H9 (cell line): ENCODE measurements at regions not wholly inside any gene's neighbourhood (a gene's known extent, or its start where the extent isn't known, plus 50 kb on each side); places are given as distances from the start of the nearest gene placed in this dataset.

Experiments
- DNase-seq: peaks from one replicate; pipeline ENCODE4 v3.0.0-alpha.2; 2017
- H2AFZ ChIP-seq: one replicate; pipeline ENCODE4 v1.6.1; 2013; ENCODE audit warnings: mild to moderate bottlenecking, low read length, control low read depth, moderate library complexity
- H2AK5ac ChIP-seq: 2 replicates; pipeline ENCODE4 v1.6.1; 2013; ENCODE audit warnings: low read length, control low read depth, mixed read lengths; ENCODE audit not compliant: insufficient read length
- H2BK120ac ChIP-seq: one replicate; pipeline ENCODE4 v1.6.1; 2013; ENCODE audit warnings: low read depth, mild to moderate bottlenecking, low read length, control low read depth, inconsistent platforms; ENCODE audit not compliant: poor library complexity, severe bottlenecking
- H2BK12ac ChIP-seq: 2 replicates; pipeline ENCODE4 v1.6.1; 2013; ENCODE audit warnings: low read length, control low read depth, mixed read lengths, low read depth; ENCODE audit not compliant: insufficient read length
- H2BK15ac ChIP-seq: 2 replicates; pipeline ENCODE4 v1.6.1; 2013; ENCODE audit warnings: low read depth, low read length, control low read depth
- H2BK20ac ChIP-seq: one replicate; pipeline ENCODE4 v1.6.1; 2013; ENCODE audit warnings: low read depth, mild to moderate bottlenecking, low read length, control low read depth, inconsistent platforms; ENCODE audit not compliant: poor library complexity, severe bottlenecking
- H2BK5ac ChIP-seq: 2 replicates; pipeline ENCODE4 v1.6.1; 2013; ENCODE audit warnings: low read length, control low read depth, mixed read lengths; ENCODE audit not compliant: insufficient read length
- H3K14ac ChIP-seq: 2 replicates; pipeline ENCODE4 v1.6.1; 2013; ENCODE audit warnings: low read length, control low read depth; ENCODE audit not compliant: insufficient read depth
- H3K18ac ChIP-seq: 2 replicates; pipeline ENCODE4 v1.6.1; 2013; ENCODE audit warnings: low read depth, mild to moderate bottlenecking, mixed read lengths, low read length, control low read depth; ENCODE audit not compliant: insufficient read length
- H3K23ac ChIP-seq: 2 replicates; pipeline ENCODE4 v1.6.1; 2013; ENCODE audit warnings: low read length, control low read depth, mixed read lengths, low read depth; ENCODE audit not compliant: insufficient read length
- H3K23me2 ChIP-seq: 2 replicates; pipeline ENCODE4 v1.6.1; 2013; ENCODE audit warnings: low read depth, mild to moderate bottlenecking, mixed read lengths, low read length, control low read depth; ENCODE audit not compliant: insufficient read length, poor library complexity, severe bottlenecking
- H3K27ac ChIP-seq: 2 replicates; pipeline ENCODE4 v1.5.1; 2013; ENCODE audit warnings: low read length, control low read depth, mixed read lengths, low read depth; ENCODE audit not compliant: insufficient read length
- H3K27me3 ChIP-seq: 2 replicates; pipeline ENCODE4 v1.6.1; 2013; ENCODE audit warnings: low read length, control low read depth, inconsistent platforms; ENCODE audit not compliant: insufficient read depth
- H3K4ac ChIP-seq: 2 replicates; pipeline ENCODE4 v1.6.1; 2013; ENCODE audit warnings: low read depth, mild to moderate bottlenecking, control low read depth, inconsistent platforms, low read length, moderate library complexity
- H3K4me1 ChIP-seq: 2 replicates; pipeline ENCODE4 v1.6.1; 2013; ENCODE audit warnings: low read length, control low read depth, inconsistent platforms; ENCODE audit not compliant: insufficient read depth
- H3K4me2 ChIP-seq: 2 replicates; pipeline ENCODE4 v1.6.1; 2013; ENCODE audit warnings: low read length, control low read depth, mixed read lengths; ENCODE audit not compliant: insufficient read length, insufficient read depth
- H3K56ac ChIP-seq: 2 replicates; pipeline ENCODE4 v1.6.1; 2013; ENCODE audit warnings: low read depth, mild to moderate bottlenecking, mixed read lengths, low read length, control low read depth; ENCODE audit not compliant: insufficient read length
- H3K79me1 ChIP-seq: 2 replicates; pipeline ENCODE4 v1.6.1; 2013; ENCODE audit warnings: low read depth, mild to moderate bottlenecking, moderate library complexity, low read length, control low read depth, inconsistent platforms; ENCODE audit not compliant: insufficient read depth, poor library complexity, severe bottlenecking
- H3K79me2 ChIP-seq: 2 replicates; pipeline ENCODE4 v1.6.1; 2013; ENCODE audit warnings: low read length, control low read depth, inconsistent platforms; ENCODE audit not compliant: insufficient read depth
- H3K9ac ChIP-seq: 2 replicates; pipeline ENCODE4 v1.6.1; 2013; ENCODE audit warnings: low read length, control low read depth, mixed read lengths; ENCODE audit not compliant: insufficient read length; ENCODE audit errors: extremely low read depth
- H3K9me3 ChIP-seq: one replicate; pipeline ENCODE4 v1.6.1; 2013; ENCODE audit warnings: low read depth, low read length, inconsistent platforms; ENCODE audit not compliant: control insufficient read depth
- H3T11ph ChIP-seq: one replicate; pipeline ENCODE4 v1.6.1; 2013; ENCODE audit warnings: mild to moderate bottlenecking, low read length, control low read depth, inconsistent platforms
- H4K20me1 ChIP-seq: one replicate; pipeline ENCODE4 v1.6.1; 2013; ENCODE audit not compliant: control insufficient read depth, insufficient read length, insufficient read depth
- H4K5ac ChIP-seq: 2 replicates; pipeline ENCODE4 v1.6.1; 2013; ENCODE audit warnings: low read depth, mild to moderate bottlenecking, mixed read lengths, low read length, control low read depth; ENCODE audit not compliant: insufficient read length
- H4K8ac ChIP-seq: replicated peaks from 2 replicates; pipeline ENCODE4 v1.6.1; 2013; ENCODE audit warnings: low read length, control low read depth, mixed read lengths, low read depth; ENCODE audit not compliant: insufficient read length
- H4K91ac ChIP-seq: 2 replicates; pipeline ENCODE4 v1.6.1; 2013; ENCODE audit warnings: low read depth, mild to moderate bottlenecking, moderate library complexity, mixed read lengths, low read length, control low read depth; ENCODE audit not compliant: insufficient read length
- H3K27ac Mint-ChIP-seq, 3 experiments: 2 replicates in 2 of 3; 3 replicates in 1 of 3; pipeline ENCODE4 v1.8.0; 2020 to 2021; ENCODE audit warnings: mixed read lengths in 3 of 3, mild to moderate bottlenecking in 1 of 3, moderate library complexity in 1 of 3
- H3K27me3 Mint-ChIP-seq: 2 replicates; pipeline ENCODE4 v1.8.0; 2021; ENCODE audit warnings: low read depth, mild to moderate bottlenecking, moderate library complexity, mixed read lengths
- H3K36me3 Mint-ChIP-seq, 3 experiments: 2 replicates in 2 of 3; 3 replicates in 1 of 3; pipeline ENCODE4 v1.8.0; 2020 to 2021; ENCODE audit warnings: low read depth in 3 of 3, mixed read lengths in 3 of 3; ENCODE audit not compliant: insufficient read depth in 1 of 3
- H3K4me1 Mint-ChIP-seq, 2 experiments: 2 replicates each; pipeline ENCODE4 v1.8.0; 2020; ENCODE audit warnings: mixed read lengths in 2 of 2
- H3K4me3 Mint-ChIP-seq, 2 experiments: 2 replicates in 1 of 2; 3 replicates in 1 of 2; pipeline ENCODE4 v1.8.0; 2020 to 2021; ENCODE audit warnings: mild to moderate bottlenecking in 2 of 2, mixed read lengths in 2 of 2, moderate library complexity in 1 of 2
- H3K9me3 Mint-ChIP-seq, 2 experiments: 2 replicates in 1 of 2; 3 replicates in 1 of 2; pipeline ENCODE4 v1.8.0; 2020; ENCODE audit warnings: mild to moderate bottlenecking in 2 of 2, mixed read lengths in 2 of 2, moderate library complexity in 1 of 2
- WGBS: extraction: QIAGEN DNeasy Blood & Tissue Kit; methylation state at CpG from one replicate; pipeline ENCODE4 v1.1.7; 2013; ENCODE audit warnings: missing lambda C conversion rate, low lambda C conversion rate, mixed read lengths; ENCODE audit not compliant: insufficient read length; ENCODE audit errors: extremely low coverage; 5-methylcytosine and 5-hydroxymethylcytosine counted together
- TF ChIP-seq, protein P1 (sequence below): fragments of 200-600 bp; sonication (generic); conservative IDR thresholded peaks from 3 replicates; pipeline ENCODE4 v1.8.0; 2021; ENCODE audit warnings: antibody characterized with exemption, mild to moderate bottlenecking

DNA sequence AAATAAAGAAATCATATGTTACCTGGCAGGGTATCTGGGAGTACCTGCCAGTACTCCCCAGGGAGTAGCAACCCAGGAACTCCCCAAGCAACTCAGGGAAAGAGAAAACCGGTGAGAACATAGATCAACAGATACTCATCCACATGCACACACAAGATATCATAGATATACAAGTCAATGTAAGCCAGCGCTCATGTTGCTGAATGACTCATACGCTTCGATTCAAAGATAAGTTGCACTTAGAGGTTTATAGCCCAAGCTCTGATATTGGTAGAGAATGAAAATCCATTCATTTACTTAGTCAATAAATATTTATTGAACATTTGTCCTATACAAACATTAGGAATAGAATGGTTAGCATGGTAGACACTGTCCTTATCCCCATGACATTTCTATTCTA is 219.1 kb upstream of the TRPC7 start:
- WGBS = no CpG with 5 or more reads among the region's 4 CpGs
- H3K18ac ChIP-seq = no peak overlapping the region
- TF ChIP-seq, protein P1, sequence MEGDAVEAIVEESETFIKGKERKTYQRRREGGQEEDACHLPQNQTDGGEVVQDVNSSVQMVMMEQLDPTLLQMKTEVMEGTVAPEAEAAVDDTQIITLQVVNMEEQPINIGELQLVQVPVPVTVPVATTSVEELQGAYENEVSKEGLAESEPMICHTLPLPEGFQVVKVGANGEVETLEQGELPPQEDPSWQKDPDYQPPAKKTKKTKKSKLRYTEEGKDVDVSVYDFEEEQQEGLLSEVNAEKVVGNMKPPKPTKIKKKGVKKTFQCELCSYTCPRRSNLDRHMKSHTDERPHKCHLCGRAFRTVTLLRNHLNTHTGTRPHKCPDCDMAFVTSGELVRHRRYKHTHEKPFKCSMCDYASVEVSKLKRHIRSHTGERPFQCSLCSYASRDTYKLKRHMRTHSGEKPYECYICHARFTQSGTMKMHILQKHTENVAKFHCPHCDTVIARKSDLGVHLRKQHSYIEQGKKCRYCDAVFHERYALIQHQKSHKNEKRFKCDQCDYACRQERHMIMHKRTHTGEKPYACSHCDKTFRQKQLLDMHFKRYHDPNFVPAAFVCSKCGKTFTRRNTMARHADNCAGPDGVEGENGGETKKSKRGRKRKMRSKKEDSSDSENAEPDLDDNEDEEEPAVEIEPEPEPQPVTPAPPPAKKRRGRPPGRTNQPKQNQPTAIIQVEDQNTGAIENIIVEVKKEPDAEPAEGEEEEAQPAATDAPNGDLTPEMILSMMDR = no peak
- H4K8ac ChIP-seq = no peak overlapping the region
- Mint-ChIP-seq H3K27ac (no peak overlapping the region), H3K4me3 (no peak overlapping the region), H3K36me3 (no peaks in the 10 kb centered on the region; a peak in 1 of 7 replicates), H3K9me3 (no peaks in the 10 kb centered on the region), H3K27me3 (no peaks in the 10 kb centered on the region), H3K4me1 (peaks cover 0 to 8% of the 10 kb centered on the region in 2 experiments; a peak in 2 of 4 replicates)
- no peak overlapping the region for H2AFZ ChIP-seq
- no peak overlapping the region for H4K5ac ChIP-seq
- no peaks in the 10 kb centered on the region for H3K27me3 ChIP-seq
- no peaks in the 10 kb centered on the region for H3K23me2 ChIP-seq
- no peak overlapping the region for H2BK120ac ChIP-seq
- H3T11ph ChIP-seq = no peak overlapping the region
- no peak overlapping the region for H3K23ac ChIP-seq
- no peak overlapping the region for H2AK5ac ChIP-seq
- H2BK20ac ChIP-seq = no peak overlapping the region
- H3K4ac ChIP-seq = no peak overlapping the region
- no peak overlapping the region for H2BK5ac ChIP-seq
- H3K9me3 ChIP-seq = no peaks in the 10 kb centered on the region
- no peaks in the 10 kb centered on the region for H3K79me1 ChIP-seq
- no peaks in the 10 kb centered on the region for H3K4me1 ChIP-seq
- no peak overlapping the region for H3K9ac ChIP-seq
- H3K27ac ChIP-seq = no peak overlapping the region
- no peaks in the 10 kb centered on the region for H3K79me2 ChIP-seq
- H4K91ac ChIP-seq = no peak overlapping the region
- no peak for DNase-seq
- H3K4me2 ChIP-seq = no peak overlapping the region
- H2BK15ac ChIP-seq = no peak overlapping the region
- H3K56ac ChIP-seq = no peak overlapping the region
- no peak overlapping the region for H3K14ac ChIP-seq
- H2BK12ac ChIP-seq = no peak overlapping the region
- no peaks in the 10 kb centered on the region for H4K20me1 ChIP-seq
